GM19397 (cell line): ENCODE measurements at regions not wholly inside any gene's neighbourhood (a gene's known extent, or its start where the extent isn't known, plus 50 kb on each side); places are given as distances from the start of the nearest gene placed in this dataset.

ENCODE experiments used
- ATAC-seq: cut with Tn5 transposase; IDR thresholded peaks from one replicate; pipeline ENCODE4 v1.9.1; 2021; ENCODE audit warnings: mild to moderate bottlenecking, moderate library complexity; ENCODE audit not compliant: unreplicated experiment

- ATAC-seq = no peak
Observed at GRCh38 chr22:48391171-48391711, 1436.4 kb downstream of the BRD1 start.

GRCh38 chr22:48389916-48390315 lies 1437.8 kb downstream of the BRD1 start:
- no peak for ATAC-seq

- no peak for ATAC-seq
Observed at GRCh38 chr22:48382197-48382596, 1445.5 kb downstream of the BRD1 start.

- no peak for ATAC-seq
Observed at GRCh38 chr22:48380016-48380665, 1447.5 kb downstream of the BRD1 start.

GRCh38 chr22:48379371-48379770 lies 1448.3 kb downstream of the BRD1 start:
- no peak for ATAC-seq

GRCh38 chr22:48378673-48379072 lies 1449.0 kb downstream of the BRD1 start:
- no peak for ATAC-seq

- no peak for ATAC-seq
Observed at GRCh38 chr22:48376936-48377712, 1450.5 kb downstream of the BRD1 start.

GRCh38 chr22:48376428-48376827 lies 1451.2 kb downstream of the BRD1 start:
- ATAC-seq = no peak

GRCh38 chr22:48373626-48374173 lies 1454.0 kb downstream of the BRD1 start:
- ATAC-seq = no peak

GRCh38 chr22:48372390-48372789 lies 1455.3 kb downstream of the BRD1 start:
- no peak for ATAC-seq

- ATAC-seq = no peak
Observed at GRCh38 chr22:48371391-48371790, 1456.3 kb downstream of the BRD1 start.

GRCh38 chr22:48370508-48371325 lies 1457.0 kb downstream of the BRD1 start:
- ATAC-seq = no peak

GRCh38 chr22:48369789-48370507 lies 1457.7 kb downstream of the BRD1 start:
- no peak for ATAC-seq

GRCh38 chr22:48368975-48369525 lies 1458.6 kb downstream of the BRD1 start:
- no peak for ATAC-seq

- ATAC-seq = no peak
Observed at GRCh38 chr22:48367731-48368130, 1459.9 kb downstream of the BRD1 start.

GRCh38 chr22:48366591-48366990 lies 1461.1 kb downstream of the BRD1 start:
- no peak for ATAC-seq

- no peak for ATAC-seq
Observed at GRCh38 chr22:48366056-48366455, 1461.6 kb downstream of the BRD1 start.

GRCh38 chr22:48365386-48365785 lies 1462.3 kb downstream of the BRD1 start:
- no peak for ATAC-seq

- no peak for ATAC-seq
Observed at GRCh38 chr22:48362721-48363404, 1464.8 kb downstream of the BRD1 start.
